Transverse colon (tissue), 4 donors: ENCODE measurements at regions not wholly inside any gene's neighbourhood (a gene's known extent, or its start where the extent isn't known, plus 50 kb on each side); places are given as distances from the start of the nearest gene placed in this dataset.

Source experiments
- DNase-seq: peaks from one replicate; pipeline ENCODE4 v3.0.0-alpha.2; 2019
- H3K27ac ChIP-seq, 4 donors: fragments of 200-600 bp; sonication (generic); 2 replicates each; pipeline ENCODE4 v1.5.1; 2016 to 2018; ENCODE audit warnings: inconsistent platforms in 4 of 4
- H3K27me3 ChIP-seq: fragments of 200-600 bp; sonication (generic); 2 replicates; pipeline ENCODE4 v1.5.1; 2017; ENCODE audit warnings: inconsistent platforms
- H3K36me3 ChIP-seq, 4 donors: fragments of 200-600 bp; sonication (generic); 2 replicates each; pipeline ENCODE4 v1.5.1; 2017 to 2019; ENCODE audit warnings: inconsistent platforms in 4 of 4
- H3K4me1 ChIP-seq, 4 donors: fragments of 200-600 bp; sonication (generic); 2 replicates each; pipeline ENCODE4 v1.5.1; 2017 to 2020; ENCODE audit warnings: inconsistent platforms in 4 of 4
- H3K4me3 ChIP-seq, 4 donors: fragments of 200-600 bp; sonication (generic); 1 replicate in 1 of 4; 2 replicates in 3 of 4; pipeline versions ENCODE4 v1.5.1 to v1.6.1; 2017 to 2019; ENCODE audit warnings: inconsistent platforms in 4 of 4
- H3K9me3 ChIP-seq, 2 donors: fragments of 200-600 bp; sonication (generic); 2 replicates each; pipeline ENCODE4 v1.5.1; 2017 to 2019; ENCODE audit warnings: inconsistent platforms in 2 of 2
- CTCF ChIP-seq, 5 experiments: fragments of 200-600 bp in 3 of 5; fragments of 450-650 bp in 2 of 5; sonication (generic) in 3 of 5; IDR thresholded peaks; 1 replicate in 2 of 5; 2 replicates in 3 of 5; pipeline ENCODE4 v1.5.1; 2016 to 2017; ENCODE audit warnings: antibody characterized with exemption in 5 of 5, inconsistent platforms in 3 of 5, mild to moderate bottlenecking in 2 of 5, moderate library complexity in 1 of 5
- EP300 ChIP-seq: sonication (generic); formaldehyde crosslinking; IDR thresholded peaks from one replicate; pipeline ENCODE4 v1.6.1; 2017; ENCODE audit warnings: antibody characterized with exemption, low read depth
- POLR2A ChIP-seq: fragments of 450-650 bp; IDR thresholded peaks from one replicate; pipeline ENCODE4 v1.6.1; 2016; ENCODE audit warnings: antibody characterized with exemption, mild to moderate bottlenecking, moderate library complexity
- POLR2AphosphoS5 ChIP-seq, 3 donors: sonication (generic); formaldehyde crosslinking; IDR thresholded peaks; one replicate each; pipeline ENCODE4 v1.6.1; 2016; ENCODE audit warnings: antibody characterized with exemption in 3 of 3
- WGBS, 2 donors: methylation state at CpG; one replicate each; pipeline ENCODE4 v1.1.5; 2018; ENCODE audit warnings: low coverage in 1 of 2; 5-methylcytosine and 5-hydroxymethylcytosine counted together
- in situ Hi-C, 4 donors: fragments of 200-750 bp; cut with MboI; loops; one replicate each; pipeline versions ENCODE4 v1.15.0 to v1.15.1; 2017; ENCODE audit warnings: low sequenced_read_pairs in 3 of 4, low pct_ligation_motif_present in 1 of 4, low pct_unique_long_range_greater_than_20kb in 1 of 4
- intact Hi-C: fragments of 100-400 bp; cut with DNase I; formaldehyde crosslinking; loops from one replicate; pipeline ENCODE4 v1.15.1; 2023; ENCODE audit warnings: low total_unique reads

GRCh38 chr2:157984866-157985265, 108.7 kb upstream of the ACVR1 start:
- in situ Hi-C loops = no loop called here
- H3K9me3 ChIP-seq = peaks cover 0 to 6% of the 10 kb centered on the region in 2 donors
- no peak for DNase-seq
- intact Hi-C loops = no loop called here
- no peaks in the 10 kb centered on the region for H3K27me3 ChIP-seq
- TF ChIP-seq POLR2AphosphoS5 (IDR thresholded peaks at IDR 0.05) (no peak), POLR2A (no peak), EP300 (no peak), CTCF (IDR thresholded peaks at IDR 0.05) (no peak)
- H3K36me3 ChIP-seq = no peaks in the 10 kb centered on the region
- H3K27ac ChIP-seq = no peak overlapping the region
- no peak overlapping the region for H3K4me3 ChIP-seq
- no peaks in the 10 kb centered on the region for H3K4me1 ChIP-seq

GRCh38 chr2:157980020-157980419, 103.9 kb upstream of the ACVR1 start:
- no peak overlapping the region for H3K27ac ChIP-seq
- H3K4me1 ChIP-seq = no peaks in the 10 kb centered on the region
- H3K4me3 ChIP-seq = no peak overlapping the region
- no peak for TF ChIP-seq CTCF (IDR thresholded peaks at IDR 0.05)
- in situ Hi-C loops = no loop called here
- WGBS, 2 donors = 71 to 77% methylated on average over 4 of the region's 4 CpGs
- DNase-seq = no peak
- intact Hi-C loops = no loop called here
- H3K36me3 ChIP-seq = no peaks in the 10 kb centered on the region
- peaks cover 0 to 6% of the 10 kb centered on the region in 2 donors for H3K9me3 ChIP-seq
- no peaks in the 10 kb centered on the region for H3K27me3 ChIP-seq

GRCh38 chr2:157971702-157972101, 95.6 kb upstream of the ACVR1 start:
- no peak overlapping the region for H3K4me3 ChIP-seq
- no peak overlapping the region for H3K27ac ChIP-seq
- no peak for TF ChIP-seq CTCF (IDR thresholded peaks at IDR 0.05)
- no peak for TF ChIP-seq POLR2AphosphoS5 (IDR thresholded peaks at IDR 0.05)
- no peak for TF ChIP-seq POLR2A
- TF ChIP-seq EP300 = no peak
- H3K9me3 ChIP-seq = no peaks in the 10 kb centered on the region
- DNase-seq = no peak
- intact Hi-C loops = no loop called here
- H3K36me3 ChIP-seq = no peaks in the 10 kb centered on the region
- in situ Hi-C loops = no loop called here
- H3K27me3 ChIP-seq = no peaks in the 10 kb centered on the region
- no peaks in the 10 kb centered on the region for H3K4me1 ChIP-seq

DNA sequence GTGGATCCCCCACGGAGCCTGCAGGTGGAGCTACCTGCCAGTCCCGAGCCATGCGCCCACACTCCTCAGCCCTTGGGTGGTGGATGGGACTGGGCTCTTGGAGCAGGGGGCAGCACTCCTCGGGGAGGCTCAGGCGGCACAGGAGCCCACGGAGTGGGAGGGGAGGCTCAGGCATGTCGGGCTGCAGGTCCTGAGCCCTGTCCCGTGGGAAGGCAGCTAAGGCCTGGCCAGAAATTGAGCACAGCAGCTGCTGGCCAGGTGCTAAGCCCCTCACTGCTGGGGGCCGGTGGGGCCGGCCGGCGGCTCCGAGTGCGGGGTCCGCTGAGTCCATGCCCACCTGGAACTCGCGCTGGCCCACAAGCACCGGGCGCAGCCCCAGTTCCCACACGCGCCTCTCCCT, 91.7 kb upstream of the ACVR1 start:
- intact Hi-C loops = no loop called here
- H3K36me3 ChIP-seq = no peaks in the 10 kb centered on the region
- H3K4me3 ChIP-seq = no peak overlapping the region
- H3K4me1 ChIP-seq = no peaks in the 10 kb centered on the region
- TF ChIP-seq EP300 (no peak), POLR2AphosphoS5 (IDR thresholded peaks at IDR 0.05) (no peak)
- H3K27me3 ChIP-seq = no peaks in the 10 kb centered on the region
- WGBS, 2 donors = 90% methylated on average over 21 of the region's 21 CpGs; no CpG with 5 or more reads in 1 of the 2 donors
- DNase-seq = no peak
- in situ Hi-C loops = no loop called here
- no peaks in the 10 kb centered on the region for H3K9me3 ChIP-seq
- no peak overlapping the region for H3K27ac ChIP-seq

- no peak overlapping the region for H3K4me3 ChIP-seq
Observed at GRCh38 chr2:157959249-157959648, 83.1 kb upstream of the ACVR1 start.

More at GRCh38 chr2:157959249-157959648, 83.1 kb upstream of the ACVR1 start:
- Histone ChIP-seq H3K9me3 (peaks cover 9 to 21% of the 10 kb centered on the region in 2 donors), H3K4me1 (no peaks in the 10 kb centered on the region), H3K27me3 (no peaks in the 10 kb centered on the region), H3K27ac (no peak overlapping the region), H3K36me3 (no peaks in the 10 kb centered on the region)
- intact Hi-C loops = no loop called here
- no peak for TF ChIP-seq POLR2A
- no peak for TF ChIP-seq POLR2AphosphoS5 (IDR thresholded peaks at IDR 0.05)
- TF ChIP-seq CTCF (IDR thresholded peaks at IDR 0.05) = no peak
- TF ChIP-seq EP300 = no peak
- WGBS, 2 donors = 85 to 87% methylated on average over 2 to 3 of the region's 3 CpGs
- no peak for DNase-seq
- in situ Hi-C loops = no loop called here
